DND-41 (cell line): ENCODE measurements at regions not wholly inside any gene's neighbourhood (a gene's known extent, or its start where the extent isn't known, plus 50 kb on each side); places are given as distances from the start of the nearest gene placed in this dataset.

Experiments used
- EZH2 ChIP-seq: IDR thresholded peaks from 3 replicates; pipeline ENCODE4 v1.6.1; 2012; ENCODE audit warnings: borderline replicate concordance, low read depth, mild to moderate bottlenecking, moderate library complexity, low read length, inconsistent platforms; ENCODE audit not compliant: severe bottlenecking
- TF ChIP-seq, protein P1 (sequence below): IDR thresholded peaks from 2 replicates; pipeline ENCODE4 v1.5.1; 2012; ENCODE audit warnings: borderline replicate concordance, low read length, moderate library complexity, mild to moderate bottlenecking; ENCODE audit not compliant: poor library complexity, severe bottlenecking; ENCODE audit errors: extremely low read depth

- no peak for TF ChIP-seq EZH2
- TF ChIP-seq, protein P1, sequence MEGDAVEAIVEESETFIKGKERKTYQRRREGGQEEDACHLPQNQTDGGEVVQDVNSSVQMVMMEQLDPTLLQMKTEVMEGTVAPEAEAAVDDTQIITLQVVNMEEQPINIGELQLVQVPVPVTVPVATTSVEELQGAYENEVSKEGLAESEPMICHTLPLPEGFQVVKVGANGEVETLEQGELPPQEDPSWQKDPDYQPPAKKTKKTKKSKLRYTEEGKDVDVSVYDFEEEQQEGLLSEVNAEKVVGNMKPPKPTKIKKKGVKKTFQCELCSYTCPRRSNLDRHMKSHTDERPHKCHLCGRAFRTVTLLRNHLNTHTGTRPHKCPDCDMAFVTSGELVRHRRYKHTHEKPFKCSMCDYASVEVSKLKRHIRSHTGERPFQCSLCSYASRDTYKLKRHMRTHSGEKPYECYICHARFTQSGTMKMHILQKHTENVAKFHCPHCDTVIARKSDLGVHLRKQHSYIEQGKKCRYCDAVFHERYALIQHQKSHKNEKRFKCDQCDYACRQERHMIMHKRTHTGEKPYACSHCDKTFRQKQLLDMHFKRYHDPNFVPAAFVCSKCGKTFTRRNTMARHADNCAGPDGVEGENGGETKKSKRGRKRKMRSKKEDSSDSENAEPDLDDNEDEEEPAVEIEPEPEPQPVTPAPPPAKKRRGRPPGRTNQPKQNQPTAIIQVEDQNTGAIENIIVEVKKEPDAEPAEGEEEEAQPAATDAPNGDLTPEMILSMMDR: no peak
Observed at GRCh38 chr1:119268879-119269278, 99.7 kb upstream of the HAO2 start.
